ENCODE measurements at regions not wholly inside any gene's neighbourhood (a gene's known extent, or its start where the extent isn't known, plus 50 kb on each side); places are given as distances from the start of the nearest gene placed in this dataset.

GRCh38 chr15:93670931-93671330, 560.4 kb upstream of the MCTP2 start:
- no peak for ATAC-seq
- TF ChIP-seq RARB (CRISPR knock-in tag; IDR thresholded peaks at IDR 0.05) (no peak), ESRRG (CRISPR knock-in tag; IDR thresholded peaks at IDR 0.05) (no peak), TOX (CRISPR knock-in tag; IDR thresholded peaks at IDR 0.05; ENCODE audit: borderline replicate concordance) (no peak), TCF4 (CRISPR knock-in tag; IDR thresholded peaks at IDR 0.05; ENCODE audit: borderline replicate concordance) (no peak), ZFP30 (CRISPR knock-in tag; IDR thresholded peaks at IDR 0.05) (no peak), BACH2 (CRISPR knock-in tag; IDR thresholded peaks at IDR 0.05; ENCODE audit: borderline replicate concordance) (no peak)

DNA sequence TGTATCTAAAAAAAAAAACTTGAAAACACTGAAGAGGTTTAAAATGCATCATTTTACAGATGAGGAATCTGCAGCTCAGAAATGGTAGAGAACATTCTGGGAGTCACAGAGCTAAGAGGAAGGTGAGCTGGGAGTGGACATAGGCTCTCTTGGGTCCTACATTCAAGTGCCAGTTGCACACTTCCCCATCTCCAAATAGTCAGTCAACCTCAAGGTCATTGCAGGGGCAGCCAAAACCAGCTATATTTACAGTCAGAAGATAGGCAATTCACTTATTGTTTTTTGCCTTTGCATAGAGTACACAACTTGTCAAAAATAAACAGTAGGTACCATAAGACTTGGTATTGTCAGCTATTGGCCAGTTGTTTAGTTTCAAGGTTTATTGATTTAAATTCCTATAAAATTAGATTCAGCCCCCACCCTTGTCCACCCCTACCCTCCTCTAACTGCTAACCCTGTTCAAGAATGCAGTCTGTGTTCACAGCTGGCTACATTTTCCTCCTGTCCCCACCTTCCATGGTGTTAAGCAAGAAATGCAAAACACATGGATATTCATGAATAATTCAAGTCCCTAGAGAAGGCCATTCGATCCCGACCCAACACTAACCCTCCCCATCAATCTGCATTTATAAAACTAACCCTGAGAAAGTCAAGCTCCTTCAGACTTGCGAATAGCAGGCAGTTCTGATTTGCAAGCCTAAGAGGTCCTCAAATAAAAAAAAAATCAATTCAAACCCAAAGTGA, 567.0 kb upstream of the MCTP2 start:
- TF ChIP-seq RARB (CRISPR knock-in tag; IDR thresholded peaks at IDR 0.05) (no peak), PATZ1 (CRISPR knock-in tag; IDR thresholded peaks at IDR 0.05; ENCODE audit: borderline replicate concordance) (no peak)
- no peak for ATAC-seq

- TF ChIP-seq, protein P1, sequence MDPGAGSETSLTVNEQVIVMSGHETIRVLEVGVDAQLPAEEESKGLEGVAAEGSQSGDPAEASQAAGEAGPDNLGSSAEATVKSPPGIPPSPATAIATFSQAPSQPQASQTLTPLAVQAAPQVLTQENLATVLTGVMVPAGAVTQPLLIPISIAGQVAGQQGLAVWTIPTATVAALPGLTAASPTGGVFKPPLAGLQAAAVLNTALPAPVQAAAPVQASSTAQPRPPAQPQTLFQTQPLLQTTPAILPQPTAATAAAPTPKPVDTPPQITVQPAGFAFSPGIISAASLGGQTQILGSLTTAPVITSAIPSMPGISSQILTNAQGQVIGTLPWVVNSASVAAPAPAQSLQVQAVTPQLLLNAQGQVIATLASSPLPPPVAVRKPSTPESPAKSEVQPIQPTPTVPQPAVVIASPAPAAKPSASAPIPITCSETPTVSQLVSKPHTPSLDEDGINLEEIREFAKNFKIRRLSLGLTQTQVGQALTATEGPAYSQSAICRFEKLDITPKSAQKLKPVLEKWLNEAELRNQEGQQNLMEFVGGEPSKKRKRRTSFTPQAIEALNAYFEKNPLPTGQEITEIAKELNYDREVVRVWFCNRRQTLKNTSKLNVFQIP (CRISPR knock-in tag; IDR thresholded peaks at IDR 0.05; ENCODE audit: borderline replicate concordance, low read depth): no peak
- ATAC-seq: no peak
Observed at GRCh38 chr15:93662162-93662885, 569.0 kb upstream of the MCTP2 start.

GRCh38 chr15:93658026-93658816, 569.2 kb upstream of the RGMA start:
- TF ChIP-seq ZNF70 (CRISPR knock-in tag; IDR thresholded peaks at IDR 0.05): no peak
- TF ChIP-seq BACH2 (CRISPR knock-in tag; IDR thresholded peaks at IDR 0.05; ENCODE audit: borderline replicate concordance): no peak
- no peak for TF ChIP-seq OSR1 (CRISPR knock-in tag; IDR thresholded peaks at IDR 0.05)
- no peak for TF ChIP-seq TCF4 (CRISPR knock-in tag; IDR thresholded peaks at IDR 0.05; ENCODE audit: borderline replicate concordance)
- TF ChIP-seq ZFP3 (CRISPR knock-in tag; IDR thresholded peaks at IDR 0.05): no peak
- no peak for TF ChIP-seq ESRRG (CRISPR knock-in tag; IDR thresholded peaks at IDR 0.05)
- TF ChIP-seq, protein P2, sequence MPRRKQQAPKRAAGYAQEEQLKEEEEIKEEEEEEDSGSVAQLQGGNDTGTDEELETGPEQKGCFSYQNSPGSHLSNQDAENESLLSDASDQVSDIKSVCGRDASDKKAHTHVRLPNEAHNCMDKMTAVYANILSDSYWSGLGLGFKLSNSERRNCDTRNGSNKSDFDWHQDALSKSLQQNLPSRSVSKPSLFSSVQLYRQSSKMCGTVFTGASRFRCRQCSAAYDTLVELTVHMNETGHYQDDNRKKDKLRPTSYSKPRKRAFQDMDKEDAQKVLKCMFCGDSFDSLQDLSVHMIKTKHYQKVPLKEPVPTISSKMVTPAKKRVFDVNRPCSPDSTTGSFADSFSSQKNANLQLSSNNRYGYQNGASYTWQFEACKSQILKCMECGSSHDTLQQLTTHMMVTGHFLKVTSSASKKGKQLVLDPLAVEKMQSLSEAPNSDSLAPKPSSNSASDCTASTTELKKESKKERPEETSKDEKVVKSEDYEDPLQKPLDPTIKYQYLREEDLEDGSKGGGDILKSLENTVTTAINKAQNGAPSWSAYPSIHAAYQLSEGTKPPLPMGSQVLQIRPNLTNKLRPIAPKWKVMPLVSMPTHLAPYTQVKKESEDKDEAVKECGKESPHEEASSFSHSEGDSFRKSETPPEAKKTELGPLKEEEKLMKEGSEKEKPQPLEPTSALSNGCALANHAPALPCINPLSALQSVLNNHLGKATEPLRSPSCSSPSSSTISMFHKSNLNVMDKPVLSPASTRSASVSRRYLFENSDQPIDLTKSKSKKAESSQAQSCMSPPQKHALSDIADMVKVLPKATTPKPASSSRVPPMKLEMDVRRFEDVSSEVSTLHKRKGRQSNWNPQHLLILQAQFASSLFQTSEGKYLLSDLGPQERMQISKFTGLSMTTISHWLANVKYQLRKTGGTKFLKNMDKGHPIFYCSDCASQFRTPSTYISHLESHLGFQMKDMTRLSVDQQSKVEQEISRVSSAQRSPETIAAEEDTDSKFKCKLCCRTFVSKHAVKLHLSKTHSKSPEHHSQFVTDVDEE (CRISPR knock-in tag; IDR thresholded peaks at IDR 0.05): no peak
- no peak for TF ChIP-seq ZC3H10 (CRISPR knock-in tag; IDR thresholded peaks at IDR 0.05)
- TF ChIP-seq, protein P1 (CRISPR knock-in tag; IDR thresholded peaks at IDR 0.05; ENCODE audit: borderline replicate concordance, low read depth): no peak
- no peak for TF ChIP-seq ARNTL (CRISPR knock-in tag; IDR thresholded peaks at IDR 0.05; ENCODE audit: borderline replicate concordance, low read depth)
- TF ChIP-seq ZNF565 (CRISPR knock-in tag; conservative IDR thresholded peaks at IDR 0.05; ENCODE audit: low read depth): no peak
- TF ChIP-seq CSDC2 (CRISPR knock-in tag; IDR thresholded peaks at IDR 0.05): no peak
- TF ChIP-seq SNAI2 (CRISPR knock-in tag; IDR thresholded peaks at IDR 0.05): no peak
- TF ChIP-seq TOX (CRISPR knock-in tag; IDR thresholded peaks at IDR 0.05; ENCODE audit: borderline replicate concordance): no peak
- TF ChIP-seq ISL1 (CRISPR knock-in tag; IDR thresholded peaks at IDR 0.05): no peak
- TF ChIP-seq CREB5 (CRISPR knock-in tag; IDR thresholded peaks at IDR 0.05; ENCODE audit: low read depth): no peak
- no peak for TF ChIP-seq RARB (CRISPR knock-in tag; IDR thresholded peaks at IDR 0.05)
- TF ChIP-seq PPARA (CRISPR knock-in tag; IDR thresholded peaks at IDR 0.05; ENCODE audit: borderline replicate concordance): no peak
- no peak for ATAC-seq
